HuH-7 (cell line): ENCODE measurements at regions not wholly inside any gene's neighbourhood (a gene's known extent, or its start where the extent isn't known, plus 50 kb on each side); places are given as distances from the start of the nearest gene placed in this dataset.

ENCODE experiments used
- DNase-seq: peaks from one replicate; pipeline ENCODE4 v3.0.0; 2011; ENCODE audit warnings: low spot score

- DNase-seq = no peak
Measured at GRCh38 chr18:50444539-50444938, 69.7 kb downstream of the SKA1 start.

GRCh38 chr18:50446629-50447028 lies 71.8 kb downstream of the SKA1 start:
- DNase-seq = no peak

DNA sequence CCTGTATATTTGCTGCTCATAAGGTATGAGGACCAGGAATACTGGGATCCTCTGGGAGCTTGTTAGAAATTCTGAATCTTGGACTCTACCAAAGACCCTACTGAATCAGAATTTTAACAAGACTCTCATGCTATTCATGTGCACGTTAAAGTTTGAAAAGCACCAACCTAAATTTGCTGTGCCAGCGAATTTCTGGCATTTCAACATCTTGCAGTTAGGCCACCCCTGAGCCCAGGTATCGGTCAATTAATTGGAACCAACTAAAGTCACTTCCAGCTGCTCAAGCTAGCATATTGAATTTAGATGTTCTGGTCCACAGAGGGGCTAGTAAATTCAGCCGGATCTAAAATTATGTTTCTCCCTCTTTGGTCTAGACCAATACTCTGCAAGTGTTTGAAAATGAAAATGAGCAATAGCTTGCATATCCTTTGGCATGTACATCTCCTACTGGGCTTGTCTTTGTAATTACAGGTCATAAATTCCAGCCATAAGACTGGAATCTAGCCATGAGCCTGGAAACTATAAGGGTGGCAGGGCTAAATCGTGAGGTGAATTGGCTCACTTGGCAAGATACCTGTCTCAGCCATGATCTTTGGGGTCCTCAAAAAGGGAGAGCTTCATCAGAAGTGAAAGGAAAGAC lies 72.4 kb downstream of the SKA1 start:
- no peak for DNase-seq

- no peak for DNase-seq
Measured at GRCh38 chr18:50447952-50448351, 73.1 kb downstream of the SKA1 start.

- no peak for DNase-seq
Measured at GRCh38 chr18:50451100-50451842, 76.4 kb downstream of the SKA1 start.

DNA sequence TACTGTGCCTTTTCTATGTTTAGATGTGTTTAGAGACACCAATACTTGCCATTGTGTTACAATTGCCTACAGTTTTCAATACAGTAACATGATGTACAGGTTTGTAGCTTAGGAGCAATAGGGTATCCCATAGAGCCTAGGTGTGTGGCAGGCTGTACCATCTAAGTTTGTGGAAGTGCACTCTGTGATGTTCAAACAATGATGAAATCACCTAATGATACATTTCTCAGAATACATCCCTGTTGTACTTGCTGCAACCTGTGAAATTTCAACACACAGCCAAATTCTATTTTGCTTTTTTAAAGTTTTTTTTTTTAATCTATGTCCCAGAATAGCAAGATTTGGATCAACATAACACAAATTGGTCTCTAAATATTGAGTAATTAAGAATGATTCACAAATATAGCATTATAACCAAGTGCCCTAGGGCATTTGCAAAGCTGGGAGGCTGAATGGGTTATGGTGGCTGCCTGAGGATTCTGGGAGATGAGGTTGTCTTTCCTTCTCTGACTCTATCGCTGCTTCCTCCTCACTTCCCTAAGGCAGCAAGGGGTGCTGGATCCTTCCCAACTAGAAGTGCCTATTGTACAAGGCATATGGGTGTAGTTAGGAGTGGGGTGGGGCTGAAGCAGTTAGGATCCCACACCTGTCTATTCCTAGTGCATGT lies 78.3 kb downstream of the SKA1 start:
- DNase-seq = no peak

- no peak for DNase-seq
Measured at GRCh38 chr18:50453732-50454131, 78.9 kb downstream of the SKA1 start.

GRCh38 chr18:50454387-50454988 lies 79.6 kb downstream of the SKA1 start:
- DNase-seq = no peak

DNA sequence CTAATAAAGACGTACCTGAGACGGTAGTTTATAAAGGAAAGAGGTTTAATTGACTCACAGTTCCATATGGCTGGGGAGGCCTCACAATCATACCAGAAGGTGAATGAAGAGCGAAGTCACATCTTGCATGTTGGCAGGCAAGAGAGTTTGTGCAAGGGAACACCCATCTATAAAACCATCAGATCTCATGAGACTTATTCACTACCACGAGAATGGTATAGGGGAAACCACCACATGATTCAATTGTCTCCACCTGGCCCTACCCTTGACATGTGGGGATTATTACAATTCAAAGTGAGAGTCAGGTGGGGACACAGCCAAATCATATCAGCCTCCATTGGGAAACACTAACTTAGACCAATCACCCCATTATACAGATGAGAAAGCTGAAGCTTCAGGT lies 81.4 kb downstream of the SKA1 start:
- DNase-seq = no peak

- DNase-seq = no peak
Measured at GRCh38 chr18:50457639-50458038, 82.8 kb downstream of the SKA1 start.

DNA sequence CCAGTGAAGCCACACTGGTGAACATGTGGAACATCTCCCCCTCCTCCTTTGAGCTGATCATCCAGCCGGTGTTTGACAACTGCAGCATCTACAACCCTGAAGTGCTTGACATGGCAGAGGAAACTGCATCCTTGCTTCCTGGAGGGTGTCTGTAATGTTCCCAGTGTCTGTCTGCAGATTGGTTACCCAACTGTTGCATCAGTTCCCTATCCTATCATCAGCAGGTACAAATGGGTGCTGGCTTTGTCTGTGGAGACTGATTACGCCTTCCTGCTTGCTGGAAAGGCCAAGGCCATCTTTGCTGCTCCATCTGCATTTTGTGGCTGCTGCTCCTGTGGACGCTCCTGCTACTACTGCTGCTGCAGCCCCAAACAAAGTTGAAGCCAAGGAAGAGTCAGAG lies 83.5 kb downstream of the SKA1 start:
- no peak for DNase-seq

- DNase-seq = no peak
Measured at GRCh38 chr18:50458796-50459195, 84.0 kb downstream of the SKA1 start.

DNA sequence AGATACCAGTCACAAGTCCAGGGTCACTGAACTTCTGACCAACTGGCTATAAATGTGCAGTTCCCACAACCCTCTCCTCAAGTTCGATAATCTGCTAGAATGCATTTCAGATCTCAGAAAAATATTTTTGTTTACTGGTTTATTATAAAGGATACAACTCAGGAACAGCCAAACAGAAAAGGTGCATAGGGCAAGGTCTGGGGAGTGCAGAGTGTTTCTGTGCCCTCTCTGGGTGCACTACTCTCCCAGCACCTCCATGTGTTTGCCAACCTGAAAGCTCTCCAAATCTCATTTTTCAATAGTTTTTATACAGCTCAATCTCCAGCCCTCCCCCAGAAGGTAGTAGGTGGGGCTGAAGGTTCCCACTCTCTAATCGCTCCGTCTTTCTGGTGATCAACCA lies 85.2 kb downstream of the SKA1 start:
- DNase-seq = no peak

DNA sequence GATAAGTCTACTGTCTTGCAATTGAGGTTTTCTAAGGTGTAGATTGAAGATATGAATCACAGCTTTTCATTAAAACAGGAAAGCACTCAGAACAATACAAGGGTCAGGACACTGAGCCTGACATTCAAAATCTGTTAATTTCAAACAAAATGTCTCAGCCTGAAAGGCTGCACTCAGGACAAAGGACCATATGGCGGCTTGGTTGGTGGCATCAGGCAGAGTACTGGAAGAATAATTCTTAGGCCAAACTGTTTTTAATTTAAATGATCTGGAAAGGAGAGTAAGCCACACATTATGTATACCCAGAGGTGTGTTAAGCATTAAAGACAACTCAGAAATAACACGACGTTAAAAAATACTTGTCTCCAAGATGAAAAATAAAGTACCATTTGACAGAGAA lies 85.9 kb downstream of the SKA1 start:
- DNase-seq = no peak

DNA sequence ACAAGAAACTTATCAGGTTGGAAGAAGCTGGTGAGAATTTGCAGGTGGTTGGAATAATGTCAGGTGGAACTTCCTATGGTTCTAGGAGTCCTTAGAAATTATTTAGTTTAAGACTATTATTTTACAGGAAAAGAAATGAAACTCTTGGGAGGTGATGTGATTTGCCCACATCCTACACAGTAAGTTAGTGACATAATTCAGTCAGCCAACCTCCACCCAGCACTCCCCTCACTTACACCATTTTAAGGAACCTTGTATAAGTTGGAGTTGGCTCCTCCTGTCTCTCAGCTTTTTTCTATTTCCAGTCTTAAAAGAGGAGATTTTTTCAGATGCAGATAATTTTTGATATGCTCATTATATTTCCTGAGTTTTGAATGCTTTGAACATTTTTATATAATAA lies 86.4 kb downstream of the SKA1 start:
- no peak for DNase-seq

- DNase-seq = no peak
Measured at GRCh38 chr18:50465211-50466153, 90.6 kb downstream of the SKA1 start.

- DNase-seq = no peak
Measured at GRCh38 chr18:50466634-50467033, 91.8 kb downstream of the SKA1 start.

DNA sequence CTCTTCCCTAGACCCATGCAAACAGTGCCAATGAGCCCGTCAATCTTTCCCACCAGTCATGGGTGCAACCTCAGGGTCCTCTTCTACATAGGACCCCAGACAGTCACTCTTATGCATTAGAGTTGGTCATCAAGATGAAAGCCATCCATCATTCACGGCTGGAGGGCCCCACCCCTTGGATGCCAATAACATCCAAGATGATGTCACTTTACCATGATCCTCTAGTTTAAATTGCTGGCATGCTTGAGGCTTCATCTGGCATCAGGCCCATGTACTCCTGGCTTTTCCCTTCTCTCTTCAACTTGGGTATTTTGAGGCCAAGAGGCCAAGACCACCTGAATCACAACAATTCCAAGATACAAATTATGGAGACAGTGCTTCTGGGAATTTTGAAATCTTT lies 91.1 kb upstream of the MAPK4 start:
- DNase-seq = no peak

- no peak for DNase-seq
Measured at GRCh38 chr18:50469380-50469781, 90.5 kb upstream of the MAPK4 start.

- no peak for DNase-seq
Measured at GRCh38 chr18:50472941-50473340, 86.9 kb upstream of the MAPK4 start.

- no peak for DNase-seq
Measured at GRCh38 chr18:50473881-50474280, 86.0 kb upstream of the MAPK4 start.
